Retinal pigment epithelial cell (primary cell): ENCODE measurements at regions not wholly inside any gene's neighbourhood (a gene's known extent, or its start where the extent isn't known, plus 50 kb on each side); places are given as distances from the start of the nearest gene placed in this dataset.

Experiments
- DNase-seq: peaks from one replicate; pipeline ENCODE4 v3.0.0-alpha.2; 2010; ENCODE audit warnings: low read depth
- H3K4me3 ChIP-seq: 2 replicates; pipeline ENCODE4 v1.5.1; 2011; ENCODE audit warnings: mild to moderate bottlenecking, low read length, control low read depth, moderate library complexity
- CTCF ChIP-seq: conservative IDR thresholded peaks from 2 replicates; pipeline ENCODE4 v1.5.1; 2011; ENCODE audit warnings: low read depth, low read length, control low read depth, inconsistent platforms

DNA sequence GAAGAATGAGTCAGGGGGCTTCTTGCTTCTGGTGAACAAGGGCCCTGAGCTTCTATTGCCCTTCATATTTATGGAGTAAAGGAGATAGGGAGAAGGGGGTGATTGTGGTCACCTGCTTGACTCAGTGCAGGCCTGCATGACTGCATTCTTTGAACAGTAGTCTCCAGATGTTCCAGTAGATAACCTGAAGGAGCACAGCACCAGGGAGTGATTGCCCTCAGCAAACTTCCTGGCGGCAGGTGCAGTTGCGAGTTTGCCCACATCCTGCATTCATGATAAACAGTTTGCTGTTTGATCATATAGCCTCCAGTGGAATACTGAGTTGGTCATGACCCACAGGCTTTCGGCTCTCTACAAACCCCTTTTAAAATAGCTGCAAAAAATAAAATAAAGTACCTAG is 1632.7 kb downstream of the OTOL1 start:
- no peak overlapping the region for H3K4me3 ChIP-seq
- TF ChIP-seq CTCF, result no peak
- no peak for DNase-seq

GRCh38 chr3:163126115-163126514 is 1629.5 kb downstream of the OTOL1 start:
- no peak for TF ChIP-seq CTCF
- DNase-seq, result no peak
- H3K4me3 ChIP-seq, result no peak overlapping the region
